CD4-positive, alpha-beta T cell treated with Interleukin-1 beta for 1 hour (primary cell): ENCODE measurements at regions not wholly inside any gene's neighbourhood (a gene's known extent, or its start where the extent isn't known, plus 50 kb on each side); places are given as distances from the start of the nearest gene placed in this dataset.

Experiments
- DNase-seq, 2 donors: peaks; one replicate each; pipeline ENCODE4 v3.0.0-alpha.2; 2020 to 2022

DNA sequence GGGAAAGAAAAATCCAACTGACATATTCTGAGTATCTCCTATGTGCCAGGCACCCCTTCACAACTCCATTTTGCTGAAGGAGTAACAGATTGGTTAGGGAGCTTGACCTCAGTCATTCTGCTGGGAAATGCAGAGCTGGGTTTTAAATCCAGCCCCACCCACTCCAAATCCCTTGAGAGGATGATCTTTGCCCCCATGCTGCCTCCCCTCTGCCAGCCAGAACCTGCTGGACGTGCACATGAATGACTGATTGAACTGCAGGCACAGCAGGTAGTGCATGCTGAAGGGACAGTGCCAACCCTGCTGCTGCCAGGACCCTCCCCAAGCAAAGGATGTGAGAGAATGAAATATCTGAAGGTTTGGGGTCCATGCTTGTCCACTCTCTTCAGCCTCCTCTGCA is 340.9 kb downstream of the BUD13 start:
- DNase-seq: no peak

- DNase-seq: no peak
Measured at GRCh38 chr11:116428638-116428975, 344.2 kb downstream of the BUD13 start.

DNA sequence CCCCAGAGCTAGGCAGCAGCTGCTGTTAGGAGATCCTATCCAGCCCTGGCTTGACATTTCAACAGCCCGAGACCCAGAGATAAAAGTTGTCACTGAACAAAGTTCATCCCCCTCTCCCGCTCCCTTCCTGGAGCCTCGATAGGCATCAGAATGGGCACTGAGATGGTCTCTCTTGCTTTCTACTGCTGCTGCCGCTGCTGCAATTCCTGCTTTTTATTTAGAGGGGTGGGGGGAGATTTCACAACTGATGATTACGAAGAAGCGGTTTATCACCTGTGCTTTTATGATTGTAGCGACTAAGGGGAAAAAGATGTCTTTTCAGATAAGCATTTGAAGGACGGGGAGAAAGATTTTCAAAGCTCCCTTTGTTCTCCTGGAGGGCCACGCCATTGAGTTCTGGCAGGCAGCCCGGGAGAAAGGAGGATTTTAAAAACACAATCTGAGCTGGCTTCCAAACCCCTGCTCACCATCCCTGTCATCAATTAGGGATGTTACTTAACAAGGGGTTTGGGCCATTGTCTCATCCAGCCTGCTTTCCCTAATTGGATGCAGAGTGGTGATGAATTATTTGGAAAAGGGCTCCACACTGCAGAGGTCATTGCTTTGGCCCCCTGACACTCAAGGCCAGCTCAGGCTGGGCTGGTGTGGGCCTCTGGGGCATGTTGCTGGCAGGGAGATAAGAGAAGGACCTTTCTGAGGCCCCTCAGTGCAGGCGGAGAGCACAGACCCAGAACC is 344.7 kb downstream of the BUD13 start:
- no peak for DNase-seq

DNA sequence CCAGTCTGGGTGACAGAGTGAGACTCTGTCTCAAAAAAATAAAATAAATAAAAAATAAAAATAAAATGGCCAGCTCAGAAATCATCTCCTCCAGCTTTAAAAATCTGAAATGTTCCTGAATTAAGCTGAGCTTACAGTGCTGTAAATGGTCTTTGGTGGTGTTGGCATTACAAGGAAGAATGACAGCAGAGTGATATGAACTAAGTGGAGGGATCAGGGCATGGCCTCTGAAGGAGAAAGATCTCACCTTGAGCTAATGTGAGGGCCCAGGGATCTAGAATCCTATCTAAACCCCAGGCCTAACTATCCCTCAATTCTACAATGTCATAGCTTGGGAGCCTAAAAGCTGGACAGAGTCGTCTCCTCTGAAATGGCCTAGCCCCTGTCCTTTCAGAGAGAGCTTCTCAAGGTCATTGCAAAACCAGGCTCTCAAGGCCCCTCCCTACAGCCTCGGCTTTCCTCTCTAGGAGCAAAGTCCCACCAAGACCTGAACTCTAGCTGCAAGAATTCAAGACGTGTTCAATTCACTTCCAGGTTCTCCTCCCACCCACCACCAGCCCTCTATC is 345.4 kb downstream of the BUD13 start:
- no peak for DNase-seq

- no peak for DNase-seq
Measured at GRCh38 chr11:116426761-116427160, 346.0 kb downstream of the BUD13 start.

DNA sequence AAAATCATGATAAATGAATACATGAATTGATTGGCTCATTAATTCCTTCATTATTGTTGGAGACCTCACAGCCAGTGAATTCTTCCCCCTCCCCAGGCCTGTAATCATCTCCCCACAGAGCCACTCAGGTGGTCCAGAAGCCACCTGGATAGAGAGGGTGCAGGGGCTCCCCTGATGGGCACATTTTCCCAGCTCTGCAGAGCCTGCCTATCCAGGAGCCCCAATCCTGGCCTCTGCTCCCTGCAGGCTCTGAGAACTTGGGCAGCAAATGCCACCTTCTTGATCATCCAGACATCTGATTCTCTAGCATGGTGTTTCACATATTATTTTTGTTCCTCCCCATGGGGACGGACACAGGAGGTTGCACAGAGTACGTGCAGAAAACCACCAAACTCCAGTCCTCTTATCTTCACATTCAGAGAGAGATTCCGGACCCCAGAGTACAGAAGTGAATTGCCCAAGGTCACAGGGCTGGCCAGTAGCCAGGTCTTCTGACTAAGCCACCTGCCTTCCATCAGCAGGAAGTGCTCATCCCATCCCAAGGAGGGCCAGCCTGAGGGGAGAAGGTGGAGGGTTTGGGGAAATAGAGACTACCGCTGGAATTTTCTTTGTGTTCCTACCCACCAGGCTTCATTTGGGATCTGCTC is 348.0 kb downstream of the BUD13 start:
- DNase-seq: no peak

DNA sequence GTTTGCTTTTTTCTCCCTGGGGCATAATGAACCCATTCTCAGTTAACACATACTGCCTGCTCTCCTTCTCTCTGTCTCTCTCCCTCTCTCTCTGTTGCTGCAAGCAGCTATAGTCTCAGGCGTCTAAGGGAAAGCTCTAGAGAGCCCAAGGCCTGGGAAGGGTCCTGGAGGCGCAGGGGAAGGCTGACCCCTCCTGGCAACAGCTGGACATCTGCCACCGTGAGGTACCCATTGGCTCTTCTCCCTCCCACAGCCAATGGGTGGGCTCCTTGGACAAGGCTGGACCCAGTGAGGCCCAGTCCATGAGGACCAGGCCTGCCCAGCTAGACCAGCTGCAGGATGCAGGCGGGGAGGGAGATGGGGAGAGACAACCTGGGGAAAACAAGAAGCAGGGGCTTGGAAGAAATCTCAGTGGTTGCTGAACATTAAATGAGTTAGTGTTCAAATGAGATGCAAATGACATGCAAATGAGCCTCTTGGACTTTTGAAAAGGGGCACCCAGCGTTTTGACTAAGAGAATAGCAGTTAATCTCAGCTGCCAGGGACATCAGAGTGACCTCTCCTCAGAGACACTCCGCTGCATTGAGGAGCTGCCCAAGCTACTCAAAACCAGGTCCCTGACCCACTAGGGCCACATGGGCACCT is 349.7 kb downstream of the BUD13 start:
- DNase-seq: no peak

DNA sequence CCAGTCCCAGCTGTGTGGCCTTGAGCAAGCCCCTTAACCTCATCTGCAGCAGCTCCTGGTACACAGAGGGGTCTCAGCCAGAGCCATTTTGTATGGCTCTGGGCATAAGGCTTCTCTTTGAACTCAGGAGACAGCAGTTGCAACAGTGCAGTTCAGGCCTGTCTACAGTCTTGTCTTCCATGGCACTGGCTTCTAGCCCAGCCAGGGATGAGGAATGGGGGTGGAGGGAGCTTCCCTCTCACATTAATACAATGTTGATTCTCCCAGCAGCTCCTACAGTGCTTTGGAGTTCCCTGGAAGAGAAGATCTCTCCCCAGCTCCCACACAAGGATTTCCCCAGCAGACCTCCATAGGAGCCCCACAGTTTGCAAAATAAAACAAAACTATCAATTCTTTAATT is 350.2 kb downstream of the BUD13 start:
- DNase-seq: no peak

GRCh38 chr11:116421529-116422185 is 351.1 kb downstream of the BUD13 start:
- DNase-seq: no peak

GRCh38 chr11:116420770-116421528 is 351.8 kb downstream of the BUD13 start:
- no peak for DNase-seq

- no peak for DNase-seq
Measured at GRCh38 chr11:116420030-116420429, 352.8 kb downstream of the BUD13 start.

GRCh38 chr11:116418388-116419041 is 354.3 kb downstream of the BUD13 start:
- no peak for DNase-seq

DNA sequence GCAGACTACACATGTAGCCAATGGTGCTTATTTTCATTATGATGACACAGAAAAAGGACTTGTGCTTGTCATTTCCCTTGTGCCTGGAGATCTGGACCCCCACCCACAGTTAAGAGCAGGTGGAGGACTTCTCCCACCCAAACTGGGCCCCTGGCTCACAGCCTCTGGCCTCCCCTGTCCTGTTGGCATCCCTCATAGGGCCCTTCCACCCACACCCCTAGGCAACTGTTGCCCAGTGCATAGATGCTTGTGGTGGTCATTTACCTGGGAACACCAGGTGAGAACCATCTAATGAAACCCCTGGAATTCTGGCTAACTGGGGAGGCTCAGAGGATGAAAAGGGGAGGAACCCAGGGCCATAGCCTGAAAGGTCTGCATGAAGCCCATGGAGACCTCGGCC is 355.9 kb downstream of the BUD13 start:
- DNase-seq: no peak

GRCh38 chr11:116415095-116415494 is 357.7 kb downstream of the BUD13 start:
- no peak for DNase-seq

- DNase-seq: no peak
Measured at GRCh38 chr11:116414357-116414880, 358.4 kb downstream of the BUD13 start.

DNA sequence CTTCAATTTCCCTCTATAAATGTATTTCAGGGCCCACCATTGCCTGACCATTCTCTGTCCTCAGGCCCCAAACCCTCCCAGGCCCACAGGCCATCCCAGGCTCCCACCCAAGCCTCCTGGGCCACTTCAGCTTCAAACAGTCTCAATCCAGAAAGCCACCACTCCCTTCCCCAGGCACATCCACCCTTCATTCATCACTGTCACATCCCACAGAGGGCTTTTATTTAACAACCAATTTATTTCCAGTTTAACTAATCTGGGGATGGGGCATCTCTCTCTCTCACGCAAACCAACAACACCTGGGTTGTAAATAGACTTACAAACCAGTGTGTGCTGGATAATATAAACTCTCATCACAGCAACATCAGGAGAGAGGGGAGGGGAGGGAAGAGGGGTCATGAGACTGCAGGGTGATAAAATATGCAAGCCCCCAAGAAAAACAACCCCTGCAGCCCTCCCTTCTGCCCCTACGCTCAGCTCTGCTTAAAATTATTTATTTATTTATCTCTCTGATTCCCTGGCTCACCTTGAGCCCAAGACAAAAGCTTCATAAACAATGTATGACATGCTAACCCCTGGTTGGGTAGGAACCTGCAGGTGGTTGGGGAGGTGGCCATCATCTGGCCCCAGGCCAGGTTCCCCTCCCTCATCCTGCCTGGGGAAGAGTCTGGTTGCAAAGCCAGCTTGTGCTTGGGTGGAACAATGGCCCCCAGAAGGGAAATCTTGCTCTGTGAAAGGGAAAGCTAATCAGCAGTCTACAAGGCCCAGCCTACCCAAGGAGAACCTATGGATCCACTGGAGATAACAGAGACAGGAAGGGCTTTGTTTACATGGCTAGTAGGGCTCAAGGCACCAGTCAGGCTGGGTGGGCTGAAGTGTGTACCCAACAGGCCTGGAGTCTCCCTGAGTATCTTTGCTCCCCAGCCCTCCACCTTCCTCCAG is 359.2 kb downstream of the BUD13 start:
- DNase-seq: no peak

- no peak for DNase-seq
Measured at GRCh38 chr11:116412118-116412889, 360.5 kb downstream of the BUD13 start.

- DNase-seq: no peak
Measured at GRCh38 chr11:116409238-116409637, 363.5 kb downstream of the BUD13 start.

DNA sequence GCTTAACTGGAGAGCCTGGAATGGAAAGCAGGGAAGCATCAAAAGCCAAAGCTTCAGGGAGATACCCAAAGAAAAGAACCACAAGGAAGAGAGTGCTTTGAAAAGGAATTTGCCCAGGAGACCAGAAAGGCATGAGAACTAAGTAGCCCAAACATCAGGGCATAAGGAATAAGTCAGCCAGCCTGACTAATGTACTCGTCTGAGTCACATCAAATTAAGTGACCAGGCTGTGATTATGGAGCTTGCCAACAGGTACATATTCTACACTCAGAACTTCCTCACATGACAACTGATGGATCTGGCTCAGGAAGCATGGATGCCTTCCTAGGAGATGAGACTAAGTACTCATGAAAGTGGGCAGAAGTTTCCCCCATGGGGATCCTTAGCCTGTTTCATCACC is 366.7 kb downstream of the BUD13 start:
- no peak for DNase-seq

DNA sequence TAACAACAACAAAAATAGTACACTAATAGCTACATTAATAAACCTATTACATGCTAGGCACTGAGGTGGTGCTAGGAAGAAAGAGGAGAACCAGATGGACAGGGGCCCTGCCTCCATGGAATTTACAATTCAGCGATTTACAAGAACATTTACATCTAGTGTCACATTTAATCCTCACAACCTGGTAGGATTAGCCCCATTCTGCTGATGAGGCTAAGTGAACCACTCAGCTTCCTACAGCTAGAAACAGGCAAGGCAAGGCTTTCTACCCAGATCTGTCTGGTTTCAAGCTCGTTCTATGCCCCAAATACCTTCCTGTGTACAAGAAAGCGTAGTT is 368.4 kb downstream of the BUD13 start:
- DNase-seq: no peak
